ENCODE measurements at regions not wholly inside any gene's neighbourhood (a gene's known extent, or its start where the extent isn't known, plus 50 kb on each side); places are given as distances from the start of the nearest gene placed in this dataset.

- TF ChIP-seq, protein P1, sequence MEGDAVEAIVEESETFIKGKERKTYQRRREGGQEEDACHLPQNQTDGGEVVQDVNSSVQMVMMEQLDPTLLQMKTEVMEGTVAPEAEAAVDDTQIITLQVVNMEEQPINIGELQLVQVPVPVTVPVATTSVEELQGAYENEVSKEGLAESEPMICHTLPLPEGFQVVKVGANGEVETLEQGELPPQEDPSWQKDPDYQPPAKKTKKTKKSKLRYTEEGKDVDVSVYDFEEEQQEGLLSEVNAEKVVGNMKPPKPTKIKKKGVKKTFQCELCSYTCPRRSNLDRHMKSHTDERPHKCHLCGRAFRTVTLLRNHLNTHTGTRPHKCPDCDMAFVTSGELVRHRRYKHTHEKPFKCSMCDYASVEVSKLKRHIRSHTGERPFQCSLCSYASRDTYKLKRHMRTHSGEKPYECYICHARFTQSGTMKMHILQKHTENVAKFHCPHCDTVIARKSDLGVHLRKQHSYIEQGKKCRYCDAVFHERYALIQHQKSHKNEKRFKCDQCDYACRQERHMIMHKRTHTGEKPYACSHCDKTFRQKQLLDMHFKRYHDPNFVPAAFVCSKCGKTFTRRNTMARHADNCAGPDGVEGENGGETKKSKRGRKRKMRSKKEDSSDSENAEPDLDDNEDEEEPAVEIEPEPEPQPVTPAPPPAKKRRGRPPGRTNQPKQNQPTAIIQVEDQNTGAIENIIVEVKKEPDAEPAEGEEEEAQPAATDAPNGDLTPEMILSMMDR (IDR thresholded peaks at IDR 0.05) = no peak
- TF ChIP-seq POLR2A (IDR thresholded peaks at IDR 0.05) (no peak), POLR2AphosphoS5 (IDR thresholded peaks at IDR 0.05) (no peak)
Observed at GRCh38 chr13:78719367-78719766, 60.4 kb upstream of the OBI1 start.

Measured in prostate gland (tissue), 2 donors.